Transverse colon (tissue), 3 donors: ENCODE measurements at regions not wholly inside any gene's neighbourhood (a gene's known extent, or its start where the extent isn't known, plus 50 kb on each side); places are given as distances from the start of the nearest gene placed in this dataset.

Source experiments
- CTCF ChIP-seq, 5 experiments: fragments of 200-600 bp in 3 of 5; fragments of 450-650 bp in 2 of 5; sonication (generic) in 3 of 5; IDR thresholded peaks; 1 replicate in 2 of 5; 2 replicates in 3 of 5; pipeline ENCODE4 v1.5.1; 2016 to 2017; ENCODE audit warnings: antibody characterized with exemption in 5 of 5, inconsistent platforms in 3 of 5, mild to moderate bottlenecking in 2 of 5, moderate library complexity in 1 of 5
- POLR2A ChIP-seq: fragments of 450-650 bp; IDR thresholded peaks from one replicate; pipeline ENCODE4 v1.6.1; 2016; ENCODE audit warnings: antibody characterized with exemption, mild to moderate bottlenecking, moderate library complexity

GRCh38 chr10:36115364-36115763 lies 473.3 kb upstream of the FZD8 start:
- TF ChIP-seq CTCF (IDR thresholded peaks at IDR 0.05), result no peak
- TF ChIP-seq POLR2A, result no peak
